H1 (cell line): ENCODE measurements at regions not wholly inside any gene's neighbourhood (a gene's known extent, or its start where the extent isn't known, plus 50 kb on each side); places are given as distances from the start of the nearest gene placed in this dataset.

Source experiments
- CTCF ChIA-PET: fragments of 300-600 bp; sonication (Branson Sonifier 250); formaldehyde crosslinking; loops from one replicate; lab custom pipeline; 2021; ENCODE audit not compliant: partially characterized antibody; lab: Charles Lee
- POLR2A ChIA-PET: fragments of 300-600 bp; sonication (Branson Sonifier 250); formaldehyde crosslinking; loops from one replicate; lab custom pipeline; 2021; ENCODE audit warnings: inconsistent platforms; ENCODE audit not compliant: partially characterized antibody; lab: Charles Lee
- DNase-seq, 2 experiments: peaks; one replicate each; pipeline versions ENCODE4 v3.0.0 to v3.0.0-alpha.2; 2010 to 2022; ENCODE audit warnings: low spot score in 2 of 2, low read depth in 1 of 2, mixed read lengths in 1 of 2
- FAIRE-seq: peaks from 2 replicates; lab custom pipeline; 2011; peaks lifted over from hg19 to GRCh38; lab: Jason Lieb, UNC
- H2AFZ ChIP-seq: 2 replicates; pipeline ENCODE4 v1.8.1; 2012; ENCODE audit warnings: low read length, inconsistent platforms
- H2AK5ac ChIP-seq: 2 replicates; pipeline ENCODE4 v1.6.1; 2013; ENCODE audit warnings: low read depth, low read length
- H2BK120ac ChIP-seq: replicated peaks from 2 replicates; pipeline ENCODE3; 2013; ENCODE audit warnings: low read depth, low read length, inconsistent platforms
- H2BK12ac ChIP-seq: 2 replicates; pipeline ENCODE4 v1.6.1; 2013; ENCODE audit warnings: low read depth, low read length
- H2BK15ac ChIP-seq: 2 replicates; pipeline ENCODE4 v1.6.1; 2013; ENCODE audit warnings: low read length
- H2BK20ac ChIP-seq: 2 replicates; pipeline ENCODE4 v1.6.1; 2013; ENCODE audit warnings: low read length
- H2BK5ac ChIP-seq: 2 replicates; pipeline ENCODE4 v1.6.1; 2013; ENCODE audit warnings: low read depth, low read length
- H3K14ac ChIP-seq: 2 replicates; pipeline ENCODE4 v1.6.1; 2013; ENCODE audit warnings: inconsistent platforms; ENCODE audit not compliant: insufficient read length
- H3K18ac ChIP-seq: 2 replicates; pipeline ENCODE4 v1.6.1; 2013; ENCODE audit warnings: low read length; ENCODE audit errors: extremely low read depth
- H3K23ac ChIP-seq: 2 replicates; pipeline ENCODE4 v1.6.1; 2013; ENCODE audit warnings: inconsistent platforms; ENCODE audit not compliant: insufficient read length
- H3K23me2 ChIP-seq: 2 replicates; pipeline ENCODE4 v1.6.1; 2013; ENCODE audit warnings: low read depth, low read length
- H3K27ac ChIP-seq: 2 replicates; pipeline ENCODE4 v1.6.1; 2011; ENCODE audit warnings: low read depth, low read length, inconsistent platforms
- H3K27me3 ChIP-seq, 4 experiments: replicated peaks in 1 of 4; 1 replicate in 1 of 4; 2 replicates in 3 of 4; pipeline versions ENCODE4 v1.6.1 to v1.8.1; 2011 to 2013; ENCODE audit warnings: low read length in 3 of 4, mild to moderate bottlenecking in 3 of 4, inconsistent platforms in 2 of 4, mixed read lengths in 2 of 4, moderate library complexity in 1 of 4; ENCODE audit not compliant: control insufficient read depth in 3 of 4, insufficient read depth in 3 of 4; ENCODE audit errors: extremely low read depth in 1 of 4
- H3K36me3 ChIP-seq, 4 experiments: 2 replicates each; pipeline versions ENCODE4 v1.6.1 to v1.8.1; 2011 to 2013; ENCODE audit warnings: mild to moderate bottlenecking in 4 of 4, low read length in 3 of 4, moderate library complexity in 2 of 4, control low read depth in 1 of 4, inconsistent platforms in 1 of 4; ENCODE audit not compliant: insufficient read depth in 4 of 4, control insufficient read depth in 2 of 4
- H3K4ac ChIP-seq: replicated peaks from 2 replicates; pipeline ENCODE3; 2013; ENCODE audit warnings: low read length, low read depth, mixed read lengths, inconsistent platforms; ENCODE audit not compliant: insufficient read length
- H3K4me1 ChIP-seq, 4 experiments: replicated peaks in 1 of 4; 1 replicate in 1 of 4; 2 replicates in 3 of 4; pipeline versions ENCODE4 v1.6.1 to v1.8.1; 2011 to 2013; ENCODE audit warnings: low read length in 3 of 4, inconsistent platforms in 2 of 4, mixed read lengths in 1 of 4; ENCODE audit not compliant: insufficient read depth in 4 of 4, control insufficient read depth in 3 of 4
- H3K4me2 ChIP-seq, 2 experiments: 2 replicates each; pipeline versions ENCODE4 v1.6.1 to v1.8.1; 2011 to 2013; ENCODE audit warnings: low read depth in 2 of 2, low read length in 2 of 2, control low read depth in 1 of 2, inconsistent platforms in 1 of 2, mild to moderate bottlenecking in 1 of 2; ENCODE audit not compliant: insufficient read depth in 1 of 2
- H3K4me3 ChIP-seq, 4 experiments: fragments of 200-600, 300-600 bp in 1 of 4; sonication (generic), shearing (Covaris generic), sonication (Bioruptor Twin) in 1 of 4; 2 replicates each; pipeline versions ENCODE4 v1.5.1 to v1.8.1; 2011 to 2016; ENCODE audit warnings: low read length in 4 of 4, low read depth in 3 of 4, control low read depth in 2 of 4, inconsistent platforms in 2 of 4, mild to moderate bottlenecking in 2 of 4, mixed read lengths in 1 of 4, moderate library complexity in 1 of 4; ENCODE audit not compliant: insufficient read depth in 2 of 4; ENCODE audit errors: extremely low read depth in 1 of 4
- H3K56ac ChIP-seq: replicated peaks from 2 replicates; pipeline ENCODE3; 2013; ENCODE audit warnings: low read depth, mild to moderate bottlenecking, mixed read lengths, low read length, inconsistent platforms; ENCODE audit not compliant: insufficient read length
- H3K79me1 ChIP-seq: 2 replicates; pipeline ENCODE4 v1.6.1; 2013; ENCODE audit warnings: low read depth, low read length, control low read depth
- H3K79me2 ChIP-seq, 2 experiments: 2 replicates each; pipeline versions ENCODE4 v1.6.1 to v1.8.1; 2012 to 2013; ENCODE audit warnings: low read length in 2 of 2, mild to moderate bottlenecking in 2 of 2, inconsistent platforms in 1 of 2; ENCODE audit not compliant: insufficient read depth in 2 of 2, control insufficient read depth in 1 of 2
- H3K9ac ChIP-seq, 4 experiments: replicated peaks in 1 of 4; 1 replicate in 1 of 4; 2 replicates in 3 of 4; pipeline versions ENCODE4 v1.6.1 to v1.8.1; 2011 to 2013; ENCODE audit warnings: low read depth in 3 of 4, low read length in 3 of 4, control low read depth in 2 of 4, mild to moderate bottlenecking in 2 of 4, moderate library complexity in 2 of 4, inconsistent platforms in 1 of 4; ENCODE audit errors: extremely low read depth in 1 of 4
- H3K9me3 ChIP-seq, 2 experiments: 2 replicates each; pipeline versions ENCODE4 v1.6.1 to v1.8.1; 2012 to 2013; ENCODE audit warnings: mild to moderate bottlenecking in 2 of 2, moderate library complexity in 2 of 2, control low read depth in 1 of 2, inconsistent platforms in 1 of 2, low read depth in 1 of 2, low read length in 1 of 2, mixed read lengths in 1 of 2; ENCODE audit not compliant: insufficient read depth in 2 of 2
- H4K20me1 ChIP-seq, 2 experiments: replicated peaks in 1 of 2; 2 replicates each; pipeline versions ENCODE3 to v1.8.1; 2011 to 2013; ENCODE audit warnings: inconsistent platforms in 2 of 2, low read length in 2 of 2, mild to moderate bottlenecking in 1 of 2; ENCODE audit not compliant: insufficient read depth in 2 of 2, control insufficient read depth in 1 of 2
- H4K5ac ChIP-seq: 2 replicates; pipeline ENCODE4 v1.6.1; 2013; ENCODE audit warnings: low read length, low read depth, mixed read lengths, inconsistent platforms; ENCODE audit not compliant: insufficient read length
- H4K8ac ChIP-seq: 2 replicates; pipeline ENCODE4 v1.8.0; 2013; ENCODE audit warnings: mild to moderate bottlenecking, moderate library complexity, low read length, inconsistent platforms; ENCODE audit not compliant: insufficient read depth; ENCODE audit errors: extremely low read depth
- H4K91ac ChIP-seq: replicated peaks from 2 replicates; pipeline ENCODE3; 2013; ENCODE audit warnings: low read length, mixed read lengths, inconsistent platforms; ENCODE audit not compliant: insufficient read length
- ASH2L ChIP-seq: fragments of 200-600, 300-600 bp; sonication (generic); IDR thresholded peaks from one replicate; pipeline ENCODE4 v1.7.1; 2017; ENCODE audit warnings: low read length
- GTF2F1 ChIP-seq: IDR thresholded peaks from 2 replicates; pipeline ENCODE4 v1.6.1; 2012; ENCODE audit warnings: low read depth, low read length, improper control_type of control experiment, borderline replicate concordance
- SUZ12 ChIP-seq: fragments of 200-600 bp; sonication (generic); IDR thresholded peaks from 2 replicates; pipeline ENCODE4 v1.6.1; 2012; ENCODE audit warnings: mild to moderate bottlenecking, inconsistent platforms, low read length, moderate library complexity, mixed read lengths
- TEAD4 ChIP-seq: IDR thresholded peaks from 2 replicates; pipeline ENCODE4 v1.6.1; 2012; ENCODE audit warnings: low read depth, low read length, inconsistent platforms, mixed read lengths
- YY1 ChIP-seq: IDR thresholded peaks from 2 replicates; pipeline ENCODE4 v1.6.1; 2011; ENCODE audit warnings: low read depth, mild to moderate bottlenecking, low read length
- WGBS, 2 experiments: shearing (Covaris generic) in 1 of 2; methylation state at CpG; one replicate each; pipeline versions ENCODE4 v1.1.6 to v1.1.7; 2013 to 2015; ENCODE audit warnings: low lambda C conversion rate in 2 of 2, mixed read lengths in 2 of 2, inconsistent platforms in 1 of 2, low coverage in 1 of 2, missing lambda C conversion rate in 1 of 2; ENCODE audit not compliant: insufficient replicate concordance in 2 of 2, insufficient coverage in 1 of 2, insufficient read length in 1 of 2; ENCODE audit errors: extremely low coverage in 1 of 2, missing lambda C conversion rate in 1 of 2; 5-methylcytosine and 5-hydroxymethylcytosine counted together

DNA sequence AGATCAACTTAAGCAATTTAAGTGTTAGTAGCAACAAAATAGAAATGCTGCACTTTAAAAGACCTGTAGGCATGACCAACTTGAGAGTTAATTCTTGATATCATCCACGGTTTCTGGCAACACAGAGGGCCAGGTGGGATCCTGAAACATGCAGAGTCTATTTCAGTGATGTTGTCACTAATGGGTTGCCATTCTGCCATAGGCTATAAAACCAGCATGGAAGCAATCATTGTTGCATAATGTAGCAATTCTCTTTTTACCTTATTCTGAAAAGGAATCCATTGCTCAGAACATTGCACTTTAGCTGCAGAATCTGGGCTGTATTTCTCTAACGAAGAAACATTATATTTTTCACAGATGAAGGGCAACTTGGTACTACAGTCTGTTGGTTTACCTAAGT lies 53.9 kb upstream of the CD302 start:
- TF ChIP-seq ASH2L: no peak
- TF ChIP-seq GTF2F1: no peak
- TF ChIP-seq SUZ12: no peak
- TF ChIP-seq TEAD4: no peak
- no peak for TF ChIP-seq YY1
- H2BK20ac ChIP-seq: no peak overlapping the region
- H3K9me3 ChIP-seq: no peaks in the 10 kb centered on the region
- ChIA-PET CTCF (no interaction called here), POLR2A (no interaction called here)
- no peak overlapping the region for H3K9ac ChIP-seq
- no peak for DNase-seq
- H3K14ac ChIP-seq: no peak overlapping the region
- H3K4me3 ChIP-seq: no peak overlapping the region
- H4K91ac ChIP-seq: no peak overlapping the region
- WGBS, 2 experiments: 84% methylated on average over 2 of the region's 2 CpGs; no CpG with 5 or more reads in 1 of the 2 experiments
- no peak overlapping the region for H3K18ac ChIP-seq
- H2BK15ac ChIP-seq: no peak overlapping the region
- no peak overlapping the region for H4K8ac ChIP-seq
- no peak overlapping the region for H4K5ac ChIP-seq
- no peak overlapping the region for H3K4me2 ChIP-seq
- peaks cover 0 to 2% (median 0%) of the 10 kb centered on the region in 4 experiments; a peak in 2 of 7 replicates for H3K4me1 ChIP-seq
- no peak overlapping the region for H2AK5ac ChIP-seq
- no peaks in the 10 kb centered on the region for H3K79me1 ChIP-seq
- H2AFZ ChIP-seq: no peak overlapping the region
- no peak overlapping the region for H3K4ac ChIP-seq
- no peak overlapping the region for H2BK5ac ChIP-seq
- H3K23me2 ChIP-seq: no peaks in the 10 kb centered on the region
- H3K36me3 ChIP-seq: no peaks in the 10 kb centered on the region
- H3K27ac ChIP-seq: no peak overlapping the region
- H2BK120ac ChIP-seq: no peak overlapping the region
- no peak overlapping the region for H3K56ac ChIP-seq
- no peaks in the 10 kb centered on the region for H4K20me1 ChIP-seq
- no peaks in the 10 kb centered on the region for H3K79me2 ChIP-seq
- no peak overlapping the region for H2BK12ac ChIP-seq
- FAIRE-seq: no peak
- no peak overlapping the region for H3K23ac ChIP-seq
- H3K27me3 ChIP-seq: no peaks in the 10 kb centered on the region; a peak in 1 of 7 replicates
